ENCODE measurements at regions not wholly inside any gene's neighbourhood (a gene's known extent, or its start where the extent isn't known, plus 50 kb on each side); places are given as distances from the start of the nearest gene placed in this dataset.

DNA sequence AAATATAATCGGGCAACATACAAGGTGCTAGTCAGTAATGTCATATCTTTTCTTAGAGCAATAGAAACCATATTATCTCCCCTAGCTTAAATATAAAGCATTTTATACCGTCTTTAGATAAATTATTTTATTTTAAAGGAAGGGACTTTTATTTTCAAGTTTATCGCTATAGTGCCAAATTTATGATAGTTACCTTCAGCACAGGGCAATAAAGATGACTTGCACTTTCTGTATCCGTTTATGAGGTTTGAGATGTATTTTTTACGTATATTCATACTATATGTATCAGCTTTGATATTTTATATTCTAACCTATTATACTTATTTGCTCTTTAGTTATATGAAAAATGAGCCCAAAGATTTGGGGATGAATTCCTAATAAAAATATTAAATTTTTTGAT lies 61.6 kb upstream of the CARD18 start:
- Mint-ChIP-seq H3K4me3 (no peak overlapping the region), H3K9me3 (peaks cover 0 to 2% (median 0%) of the 10 kb centered on the region in 7 donors), H3K36me3 (no peaks in the 10 kb centered on the region), H3K27me3 (no peaks in the 10 kb centered on the region), H3K4me1 (peaks cover 9 to 20% (median 11%) of the 10 kb centered on the region in 4 donors), H3K27ac (no peak overlapping the region)
- Histone ChIP-seq H3K27me3 (ENCODE audit: control insufficient read depth, insufficient read depth, low read length) (no peaks in the 10 kb centered on the region), H3K4me1 (ENCODE audit: control insufficient read depth, insufficient read depth, low read length, poor library complexity, severe bottlenecking) (peaks cover 8% of the 10 kb centered on the region), H3K9me3 (ENCODE audit: control insufficient read depth in 2 of 2, low read length in 2 of 2) (no peaks in the 10 kb centered on the region), H3K27ac (ENCODE audit: insufficient read depth, low read length, poor library complexity, severe bottlenecking) (no peak overlapping the region), H3K36me3 (ENCODE audit: control insufficient read depth, insufficient read depth, low read length) (no peaks in the 10 kb centered on the region), H3K4me3 (ENCODE audit: low read depth, low read length) (no peak overlapping the region)
- no peak for ATAC-seq (ENCODE audit: low read depth in 2 of 2)
- no peak for DNase-seq

DNA sequence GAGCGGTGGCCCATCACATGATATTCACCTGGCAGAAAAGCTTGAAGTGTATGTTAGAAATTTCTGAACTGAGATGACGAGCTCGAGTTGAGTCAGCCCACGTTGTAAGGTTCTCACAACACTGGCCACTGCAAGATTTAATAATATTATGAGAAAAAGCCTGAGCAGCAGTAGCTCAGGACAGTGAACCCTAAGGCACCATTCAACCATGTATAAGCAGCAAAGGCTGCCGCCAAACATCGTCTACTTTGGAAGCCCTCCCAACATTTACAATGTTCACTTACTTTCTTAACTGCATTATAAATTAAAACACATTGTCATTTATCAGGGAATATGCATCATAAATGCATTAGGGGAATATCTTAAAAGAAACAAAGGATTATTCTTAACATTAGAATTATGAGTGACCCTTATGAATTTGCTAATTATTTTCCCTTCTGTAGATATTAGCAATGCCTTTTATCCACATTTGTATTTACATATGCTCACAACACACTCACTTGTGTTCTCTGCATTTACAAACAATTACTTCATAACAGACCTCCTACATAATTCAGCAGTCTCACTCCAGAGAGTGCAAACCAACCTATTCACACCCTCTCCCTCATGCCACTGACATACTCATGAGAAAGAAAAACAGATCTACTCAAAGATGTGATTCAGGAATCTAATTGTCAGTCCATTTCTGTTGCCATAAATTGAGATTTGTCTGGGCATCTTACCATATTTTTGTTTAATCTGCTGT lies 57.7 kb upstream of the CARD18 start:
- ATAC-seq (ENCODE audit: low read depth in 2 of 2) (no peak), DNase-seq (no peak)
- Mint-ChIP-seq H3K36me3 (no peaks in the 10 kb centered on the region), H3K4me1 (peaks cover under 1 to 4% (median under 1%) of the 10 kb centered on the region in 4 donors), H3K9me3 (peaks cover 0 to 2% (median 0%) of the 10 kb centered on the region in 7 donors), H3K4me3 (no peak overlapping the region), H3K27ac (no peak overlapping the region), H3K27me3 (no peaks in the 10 kb centered on the region)
- H3K9me3 ChIP-seq (ENCODE audit: control insufficient read depth in 2 of 2, low read length in 2 of 2) = no peaks in the 10 kb centered on the region
- H3K27me3 ChIP-seq (ENCODE audit: control insufficient read depth, insufficient read depth, low read length) = no peaks in the 10 kb centered on the region
- no peak overlapping the region for H3K27ac ChIP-seq (ENCODE audit: insufficient read depth, low read length, poor library complexity, severe bottlenecking)
- no peaks in the 10 kb centered on the region for H3K36me3 ChIP-seq (ENCODE audit: control insufficient read depth, insufficient read depth, low read length)
- H3K4me3 ChIP-seq (ENCODE audit: low read depth, low read length) = no peak overlapping the region
- H3K4me1 ChIP-seq (ENCODE audit: control insufficient read depth, insufficient read depth, low read length, poor library complexity, severe bottlenecking) = no peaks in the 10 kb centered on the region

DNA sequence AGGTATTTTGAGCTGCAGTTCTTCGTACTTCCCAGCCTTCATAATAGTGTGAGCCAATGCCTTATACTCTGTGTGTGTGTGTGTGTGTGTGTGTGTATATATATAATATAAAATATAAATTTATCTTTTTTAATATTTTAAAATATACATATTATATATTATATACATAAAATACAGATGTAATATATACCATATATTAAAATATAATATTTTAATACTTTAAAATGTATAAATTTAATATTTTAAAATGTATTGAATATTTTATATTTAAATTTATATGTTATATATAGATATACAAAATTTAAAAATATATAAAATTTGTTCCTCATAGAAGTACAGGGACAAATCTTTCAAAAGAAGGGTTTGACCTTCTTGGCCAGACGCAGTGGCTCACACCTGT lies 53.7 kb upstream of the CARD18 start:
- no peak overlapping the region for H3K27ac ChIP-seq (ENCODE audit: insufficient read depth, low read length, poor library complexity, severe bottlenecking)
- DNase-seq = no peak
- H3K27me3 ChIP-seq (ENCODE audit: control insufficient read depth, insufficient read depth, low read length) = no peaks in the 10 kb centered on the region
- Mint-ChIP-seq H3K4me3 (no peak overlapping the region), H3K27ac (no peak overlapping the region), H3K4me1 (no peaks in the 10 kb centered on the region), H3K27me3 (peaks cover 4% of the 10 kb centered on the region), H3K36me3 (no peaks in the 10 kb centered on the region), H3K9me3 (no peaks in the 10 kb centered on the region)
- H3K36me3 ChIP-seq (ENCODE audit: control insufficient read depth, insufficient read depth, low read length) = no peaks in the 10 kb centered on the region
- no peak for ATAC-seq (ENCODE audit: low read depth in 2 of 2)
- no peak overlapping the region for H3K4me3 ChIP-seq (ENCODE audit: low read depth, low read length)
- no peaks in the 10 kb centered on the region for H3K9me3 ChIP-seq (ENCODE audit: control insufficient read depth in 2 of 2, low read length in 2 of 2)
- H3K4me1 ChIP-seq (ENCODE audit: control insufficient read depth, insufficient read depth, low read length, poor library complexity, severe bottlenecking) = no peaks in the 10 kb centered on the region

DNA sequence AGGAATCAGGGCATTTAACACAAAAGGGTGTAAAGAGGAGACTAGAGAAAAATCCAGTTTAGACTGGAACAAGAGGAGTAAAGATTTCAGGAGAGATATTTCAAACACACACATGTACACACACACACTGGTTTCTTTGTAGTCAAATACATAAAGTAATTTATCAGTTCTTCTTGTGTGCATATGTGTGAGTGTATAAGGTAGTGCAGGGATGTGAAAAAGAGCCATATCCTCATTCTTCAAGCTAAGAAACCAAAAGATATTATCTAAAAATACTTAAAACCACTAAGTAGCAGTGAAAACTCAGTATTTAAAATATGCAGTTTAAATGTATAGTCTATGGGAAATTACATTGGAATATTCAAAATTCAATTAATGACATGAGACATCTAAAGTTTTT lies 52.5 kb upstream of the CARD18 start:
- Histone ChIP-seq H3K36me3 (ENCODE audit: control insufficient read depth, insufficient read depth, low read length) (no peaks in the 10 kb centered on the region), H3K4me1 (ENCODE audit: control insufficient read depth, insufficient read depth, low read length, poor library complexity, severe bottlenecking) (no peaks in the 10 kb centered on the region), H3K27ac (ENCODE audit: insufficient read depth, low read length, poor library complexity, severe bottlenecking) (no peak overlapping the region), H3K27me3 (ENCODE audit: control insufficient read depth, insufficient read depth, low read length) (no peaks in the 10 kb centered on the region), H3K4me3 (ENCODE audit: low read depth, low read length) (no peak overlapping the region), H3K9me3 (ENCODE audit: control insufficient read depth in 2 of 2, low read length in 2 of 2) (no peaks in the 10 kb centered on the region)
- no peaks in the 10 kb centered on the region for H3K36me3 Mint-ChIP-seq
- no peak for DNase-seq
- H3K27ac Mint-ChIP-seq = no peak overlapping the region
- no peaks in the 10 kb centered on the region for H3K4me1 Mint-ChIP-seq
- no peak for ATAC-seq (ENCODE audit: low read depth in 2 of 2)
- H3K4me3 Mint-ChIP-seq = no peak overlapping the region
- H3K9me3 Mint-ChIP-seq = peaks cover 0 to 1% (median 0%) of the 10 kb centered on the region in 7 donors
- peaks cover 5% of the 10 kb centered on the region for H3K27me3 Mint-ChIP-seq

DNA sequence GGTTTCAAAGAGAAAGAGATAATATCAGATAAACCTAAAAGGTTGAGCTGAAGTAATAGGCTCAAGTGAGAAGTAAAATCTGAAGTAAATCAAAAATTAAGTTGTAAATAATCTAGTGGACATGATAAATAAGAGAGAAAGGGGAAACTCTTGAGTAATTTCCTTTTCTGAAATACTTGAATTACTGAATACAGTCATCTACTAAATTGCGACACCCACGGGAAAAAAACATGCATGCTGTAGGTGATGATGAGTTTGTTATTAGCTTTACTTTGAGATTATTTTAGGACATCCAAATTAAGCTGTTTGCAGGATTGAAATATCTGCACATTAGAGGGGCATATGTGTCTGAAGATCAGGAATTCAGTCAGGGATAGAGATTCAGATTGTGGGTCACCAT lies 50.0 kb upstream of the CARD18 start:
- Histone ChIP-seq H3K4me1 (ENCODE audit: control insufficient read depth, insufficient read depth, low read length, poor library complexity, severe bottlenecking) (no peaks in the 10 kb centered on the region), H3K9me3 (ENCODE audit: control insufficient read depth in 2 of 2, low read length in 2 of 2) (no peaks in the 10 kb centered on the region), H3K36me3 (ENCODE audit: control insufficient read depth, insufficient read depth, low read length) (no peaks in the 10 kb centered on the region), H3K27me3 (ENCODE audit: control insufficient read depth, insufficient read depth, low read length) (no peaks in the 10 kb centered on the region), H3K27ac (ENCODE audit: insufficient read depth, low read length, poor library complexity, severe bottlenecking) (no peak overlapping the region), H3K4me3 (ENCODE audit: low read depth, low read length) (no peak overlapping the region)
- Mint-ChIP-seq H3K36me3 (no peaks in the 10 kb centered on the region), H3K9me3 (peaks cover 0 to 2% (median 0%) of the 10 kb centered on the region in 7 donors), H3K4me3 (no peak overlapping the region), H3K4me1 (no peaks in the 10 kb centered on the region), H3K27me3 (peaks cover 8% of the 10 kb centered on the region), H3K27ac (no peak overlapping the region)
- no peak for ATAC-seq (ENCODE audit: low read depth in 2 of 2)
- DNase-seq = no peak
